ENCODE measurements at regions not wholly inside any gene's neighbourhood (a gene's known extent, or its start where the extent isn't known, plus 50 kb on each side); places are given as distances from the start of the nearest gene placed in this dataset.
"Not testable (repeated sequence)": the region's sequence is repeated elsewhere in the genome, so short reads cannot be mapped to it uniquely, and the experiment has no call there.

DNA sequence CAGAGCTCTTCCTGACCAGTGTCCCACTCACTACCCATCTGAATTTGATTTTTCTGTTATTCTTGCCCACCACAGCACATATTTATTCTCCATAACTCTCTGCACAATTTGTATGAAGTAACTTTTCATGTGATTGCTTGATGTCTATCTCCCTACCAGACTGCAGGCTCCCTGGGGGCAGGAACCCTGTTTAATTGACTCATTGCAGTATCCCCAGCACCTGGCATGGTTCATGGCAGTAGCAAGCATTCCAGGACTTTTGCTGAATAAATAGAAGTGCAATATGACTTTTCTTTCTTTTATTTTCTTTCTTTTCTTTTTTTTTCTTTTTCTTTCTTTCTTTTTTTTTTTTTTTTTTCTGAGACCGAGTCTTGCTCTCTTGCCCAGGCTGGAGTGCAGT is 88.7 kb upstream of the XPO1 start:
- DNase-seq (ENCODE audit: low read depth in 2 of 2): no peak

DNA sequence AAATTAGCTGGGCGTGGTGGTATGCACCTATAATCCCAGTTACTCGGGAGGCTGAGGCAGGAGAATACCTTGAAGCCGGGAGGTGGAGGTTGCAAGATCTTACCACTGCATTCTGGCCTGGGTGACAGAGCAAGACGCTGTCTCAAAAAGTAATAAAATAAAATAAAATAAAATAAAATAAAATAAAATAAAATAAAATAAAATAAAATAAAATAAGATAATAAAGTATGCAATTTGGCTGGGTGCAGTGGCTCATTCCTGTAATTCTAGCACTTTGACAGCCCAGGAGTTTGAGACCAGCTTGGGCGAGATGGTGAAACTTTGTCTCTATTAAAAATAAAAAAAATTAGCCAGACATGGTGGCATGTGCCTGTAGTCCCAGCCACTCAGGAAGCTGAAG is 85.6 kb upstream of the XPO1 start:
- DNase-seq (ENCODE audit: low read depth in 2 of 2): no peak

DNA sequence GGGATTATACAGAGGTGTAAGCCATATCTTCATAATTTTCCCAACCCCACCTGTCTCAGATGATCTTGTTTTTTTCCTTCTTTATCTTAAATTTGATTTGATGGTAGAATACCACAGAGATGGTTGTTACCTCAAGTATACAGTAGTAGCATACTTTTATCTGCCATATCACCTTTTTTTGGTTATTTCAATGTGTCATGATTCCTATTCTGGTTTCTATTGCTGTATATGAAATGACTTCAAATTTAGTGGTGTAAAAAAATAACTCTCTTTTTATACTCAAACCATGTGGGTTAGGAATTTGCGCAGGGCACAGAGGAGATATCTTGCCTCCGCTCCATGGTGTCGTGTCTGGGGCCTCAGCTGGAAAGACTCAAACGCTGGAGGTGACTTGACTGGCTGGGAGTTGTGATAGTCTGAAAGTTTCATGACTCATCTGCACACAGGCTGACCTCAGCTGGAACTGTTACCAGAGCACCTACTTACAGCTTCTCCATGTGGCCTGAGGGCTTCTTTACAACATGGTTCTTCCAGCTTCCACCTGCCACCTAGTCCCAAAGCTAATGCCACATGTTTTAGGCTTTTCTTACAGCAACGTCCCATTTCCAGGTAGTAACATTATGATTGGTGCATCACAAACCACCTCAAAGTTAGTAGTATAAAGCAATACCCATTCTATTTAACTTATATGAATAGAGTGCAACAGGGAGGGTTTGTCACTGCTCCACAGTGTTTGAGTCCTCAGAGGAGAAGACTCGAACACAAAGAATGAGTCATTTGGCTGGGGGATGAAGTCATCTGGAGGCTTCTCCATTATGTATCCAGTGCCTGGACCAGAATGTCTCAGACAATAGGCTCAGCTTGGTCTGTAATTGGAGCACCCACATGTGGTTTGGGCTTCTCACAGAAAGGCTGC is 82.3 kb upstream of the XPO1 start:
- DNase-seq (ENCODE audit: low read depth in 2 of 2): no peak

DNA sequence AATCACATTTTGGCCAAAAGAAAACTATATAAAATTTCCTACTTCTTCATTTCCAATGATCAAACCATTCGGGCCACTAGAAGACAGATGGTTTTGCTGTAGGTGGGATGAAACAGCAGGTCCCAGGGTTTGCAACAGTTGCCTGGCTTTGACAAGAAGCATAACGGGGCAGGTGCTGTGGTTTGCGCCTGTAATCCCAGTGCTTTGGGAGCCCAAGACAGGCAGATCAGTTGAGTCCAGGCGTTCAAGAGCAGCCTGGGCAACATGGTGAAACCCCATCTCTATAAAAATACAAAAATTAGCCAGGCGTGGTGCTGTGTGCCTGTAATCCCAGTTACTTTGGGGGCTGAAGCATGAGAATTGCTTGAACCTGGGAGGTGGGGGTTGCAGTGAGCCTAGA is 81.4 kb upstream of the XPO1 start:
- no peak for DNase-seq (ENCODE audit: low read depth in 2 of 2)

DNA sequence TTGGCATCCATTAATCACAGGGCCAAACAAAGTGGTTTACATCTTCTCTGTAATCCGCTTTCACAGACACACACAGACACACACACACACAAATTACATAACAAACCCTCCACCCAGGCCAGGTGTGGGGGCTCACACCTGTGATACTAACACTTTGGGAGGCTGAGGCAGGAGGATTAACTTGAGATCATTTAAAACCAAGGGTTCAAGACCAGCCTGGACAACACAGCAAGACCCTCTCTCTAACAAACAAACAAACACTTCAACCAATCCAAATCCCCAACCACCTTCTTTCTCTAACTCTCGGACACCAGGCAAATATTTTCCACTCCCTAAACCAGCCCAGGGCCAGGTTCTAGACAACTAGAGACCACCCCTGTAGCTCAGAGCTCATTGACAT is 79.5 kb upstream of the XPO1 start:
- no peak for DNase-seq (ENCODE audit: low read depth in 2 of 2)

DNA sequence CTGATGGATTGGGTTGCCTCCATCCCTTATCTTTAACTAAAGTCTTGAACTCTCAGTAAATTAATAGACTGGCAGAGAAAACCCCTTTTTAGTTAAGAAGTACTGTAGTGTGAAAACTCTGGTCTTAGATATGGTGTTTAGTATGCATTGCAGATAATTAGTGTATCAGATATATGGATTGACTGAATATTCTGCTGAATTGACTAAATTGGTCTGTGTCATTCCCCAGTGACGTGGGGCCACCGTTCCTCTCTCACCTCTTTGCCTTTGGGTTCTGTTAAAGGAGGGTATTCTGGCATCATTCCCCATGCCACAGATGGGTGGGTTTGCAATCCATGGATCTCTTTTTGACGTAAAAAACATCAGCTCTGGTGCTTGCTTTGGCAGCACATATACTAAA is 67.1 kb upstream of the XPO1 start:
- DNase-seq (ENCODE audit: low read depth in 2 of 2): no peak

DNA sequence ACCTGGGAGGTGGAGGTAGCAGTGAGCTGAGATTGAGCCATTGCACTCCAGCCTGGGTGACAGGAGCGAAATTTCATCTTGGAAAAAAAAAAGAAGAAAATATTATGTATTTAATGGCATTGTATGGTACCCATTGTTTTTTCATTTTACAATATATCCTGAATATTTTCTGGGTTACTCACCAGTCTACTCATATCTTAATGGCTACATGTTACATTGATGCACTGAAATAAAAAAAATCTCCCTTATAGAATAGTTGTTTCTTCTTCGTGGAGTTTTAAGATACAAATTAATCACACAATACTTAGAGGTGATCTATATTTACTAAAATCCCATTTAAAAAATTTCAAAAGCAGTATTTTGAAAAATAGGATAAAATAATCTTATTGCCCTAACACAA is 66.3 kb upstream of the XPO1 start:
- DNase-seq (ENCODE audit: low read depth in 2 of 2): no peak

DNA sequence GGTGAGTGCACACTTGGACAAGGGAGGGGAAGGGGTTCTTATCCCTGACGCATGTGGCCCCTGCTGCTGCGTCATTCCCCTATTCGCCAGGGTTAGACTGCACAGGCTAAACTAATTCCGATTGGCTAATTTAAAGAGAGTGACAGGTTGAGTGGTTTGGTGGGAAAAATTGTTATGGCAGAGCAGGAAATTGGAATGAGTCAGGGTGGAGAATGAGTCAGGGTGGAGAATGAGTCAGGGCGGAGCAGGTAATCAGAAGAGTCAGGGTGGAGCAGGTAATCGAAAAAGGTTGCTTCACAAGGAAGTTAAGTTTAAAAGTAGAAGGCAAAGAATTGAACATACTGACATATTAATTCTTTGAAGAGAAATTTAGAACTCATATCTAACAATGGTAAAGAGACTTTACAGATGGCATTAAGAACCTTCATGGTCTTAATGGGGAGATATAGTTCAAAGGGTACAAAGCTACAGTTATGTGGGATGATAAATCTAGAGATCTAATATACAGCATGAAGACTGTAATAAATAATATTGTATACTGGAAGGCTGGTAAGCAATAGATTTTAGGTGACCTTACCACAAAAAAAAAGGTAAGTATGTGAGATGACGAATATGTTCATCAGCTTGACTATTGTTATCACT is 60.5 kb upstream of the XPO1 start:
- DNase-seq (ENCODE audit: low read depth in 2 of 2): not testable (repeated sequence)

DNA sequence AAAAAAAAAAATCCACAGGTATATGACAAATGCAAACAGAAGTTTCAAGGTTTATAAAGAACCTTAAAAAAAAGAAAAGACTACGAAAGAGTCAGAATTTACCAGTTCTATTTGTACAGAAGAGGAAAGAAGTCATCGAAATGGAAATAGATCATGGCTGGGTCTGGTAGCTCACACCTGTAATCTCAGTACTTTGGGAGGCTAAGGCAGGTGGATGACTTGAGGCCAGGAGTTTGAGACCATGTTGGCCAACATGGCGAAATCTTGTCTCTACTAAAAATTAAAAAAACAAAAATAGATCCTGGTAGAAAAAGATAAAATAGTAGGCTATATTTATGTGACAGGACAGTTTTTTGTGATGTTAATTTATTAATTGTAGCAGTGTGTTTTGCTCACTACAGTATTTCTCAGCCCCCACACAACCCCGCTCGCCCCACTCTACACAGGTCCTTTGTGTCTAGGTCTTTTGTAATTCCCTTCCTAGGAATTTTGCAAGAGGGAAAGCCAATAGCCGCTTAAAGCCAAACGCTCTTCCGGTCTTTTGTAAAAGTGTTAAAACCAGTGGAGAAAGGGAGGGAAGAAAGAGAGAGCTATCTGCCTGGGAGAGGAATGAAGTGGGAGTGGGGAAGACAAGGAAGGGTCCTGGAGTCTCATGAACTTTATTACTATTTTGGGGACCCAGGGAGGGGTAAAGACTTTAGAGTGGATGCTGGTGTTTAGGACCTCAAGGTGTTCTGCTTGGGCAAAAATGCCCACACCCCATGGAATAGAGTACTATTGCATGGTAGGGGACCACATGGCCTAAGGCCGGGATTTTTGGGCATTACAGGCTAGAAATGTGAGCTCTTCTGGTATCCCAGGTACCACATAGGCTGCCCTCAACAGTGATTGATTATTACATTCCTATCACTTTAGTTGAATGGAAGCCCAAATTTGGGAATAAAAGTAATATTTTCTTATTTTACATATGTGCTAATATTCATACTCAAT is 59.4 kb upstream of the XPO1 start:
- DNase-seq (ENCODE audit: low read depth in 2 of 2): no peak

DNA sequence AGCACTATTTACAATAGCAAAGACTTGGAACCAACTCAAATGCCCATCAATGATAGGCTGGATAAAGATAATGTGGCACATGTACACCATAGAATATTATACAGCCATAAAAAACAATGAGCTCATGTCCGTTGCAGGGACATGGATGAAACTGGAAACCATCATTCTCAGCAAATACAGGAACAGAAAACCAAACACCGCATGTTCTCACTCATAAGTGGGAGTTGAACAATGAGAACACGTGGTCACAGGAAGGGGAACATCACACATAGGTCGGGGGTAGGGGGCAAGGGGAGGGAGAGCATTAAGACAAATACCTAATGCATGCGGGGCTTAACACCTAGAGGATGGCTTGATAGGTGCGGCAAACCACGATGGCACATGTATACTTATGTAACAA is 56.0 kb upstream of the XPO1 start:
- not testable (repeated sequence) for DNase-seq (ENCODE audit: low read depth in 2 of 2)

DNA sequence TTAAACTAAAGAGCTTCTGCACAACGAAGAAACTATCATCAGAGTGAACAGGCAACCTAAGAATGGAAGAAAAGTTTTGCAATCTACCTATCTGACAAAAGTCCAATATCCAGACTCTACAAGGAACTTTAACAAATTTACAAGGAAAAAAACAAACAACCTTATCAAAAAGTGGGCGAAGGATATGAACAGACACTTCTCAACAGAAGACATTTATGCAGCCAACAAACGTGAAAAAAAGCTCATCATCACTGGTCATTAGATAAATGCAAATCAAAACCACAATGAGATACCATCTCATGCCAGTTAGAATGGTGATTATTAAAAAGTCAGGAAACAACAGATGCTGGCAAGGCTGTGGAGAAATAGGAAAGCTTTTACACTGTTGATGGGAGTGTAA is 55.5 kb upstream of the XPO1 start:
- DNase-seq (ENCODE audit: low read depth in 2 of 2): not testable (repeated sequence)

DNA sequence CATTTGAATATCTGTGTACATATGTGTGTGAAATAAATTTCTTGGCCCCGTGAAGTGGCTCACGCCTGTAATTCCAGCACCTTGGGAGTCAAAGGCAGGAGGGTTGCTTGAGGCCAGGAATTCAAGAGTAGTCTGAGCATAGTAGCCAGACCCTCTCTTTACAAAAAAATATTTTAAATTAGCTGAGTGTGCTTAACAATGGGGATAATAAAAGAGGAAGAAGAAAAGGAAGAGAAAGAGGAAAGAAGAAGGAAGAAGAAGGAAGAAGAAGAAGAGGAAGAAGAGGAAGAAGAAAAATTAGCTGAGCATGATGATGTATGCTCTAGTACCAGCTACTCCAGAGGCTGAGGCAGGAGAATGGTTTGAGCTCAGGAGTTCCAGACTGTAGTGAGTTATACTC is 52.1 kb upstream of the XPO1 start:
- no peak for DNase-seq (ENCODE audit: low read depth in 2 of 2)

DNA sequence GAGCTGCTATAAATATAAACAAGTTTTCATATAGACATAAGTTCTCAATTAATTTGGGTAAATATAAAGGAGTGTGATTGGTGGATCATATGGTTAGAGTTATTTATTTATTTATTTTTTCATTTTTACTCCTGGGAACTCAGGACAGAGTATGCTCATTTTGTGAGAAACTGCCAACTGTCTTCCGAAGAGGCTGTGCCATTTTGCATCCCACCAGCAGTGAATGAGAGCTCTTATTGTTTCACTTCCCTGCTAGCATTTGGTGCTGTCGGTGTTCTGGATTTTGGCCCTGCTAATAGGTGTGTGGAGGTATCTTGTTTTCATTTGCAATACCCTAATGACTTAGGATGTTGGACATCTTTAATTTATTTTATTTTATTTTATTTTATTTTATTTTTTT is 50.4 kb upstream of the XPO1 start:
- DNase-seq (ENCODE audit: low read depth in 2 of 2): no peak
